RWPE2 (cell line): ENCODE measurements at regions not wholly inside any gene's neighbourhood (a gene's known extent, or its start where the extent isn't known, plus 50 kb on each side); places are given as distances from the start of the nearest gene placed in this dataset.

Source experiments
- ATAC-seq: fragments of 200-7000 bp; cut with Tn5 transposase; 3 replicates; pipeline ENCODE4 v1.9.1; 2021; ENCODE audit warnings: low read depth
- DNase-seq: peaks from one replicate; pipeline ENCODE4 v3.0.0-alpha.2; 2020; ENCODE audit warnings: low spot score
- H3K27ac ChIP-seq: fragments of 450-650 bp; 2 replicates; pipeline ENCODE4 v1.5.1; 2017; ENCODE audit warnings: mild to moderate bottlenecking; ENCODE audit not compliant: poor library complexity, severe bottlenecking
- H3K27me3 ChIP-seq: fragments of 250-450 bp; sonication (Bioruptor Pico); 2 replicates; pipeline ENCODE4 v1.5.1; 2021; ENCODE audit warnings: mild to moderate bottlenecking, moderate library complexity; ENCODE audit not compliant: insufficient read depth, poor library complexity, severe bottlenecking
- H3K36me3 ChIP-seq: fragments of 250-450 bp; sonication (Bioruptor Pico); 2 replicates; pipeline ENCODE4 v1.5.1; 2020; ENCODE audit warnings: low read depth, mild to moderate bottlenecking, moderate library complexity
- H3K4me1 ChIP-seq: fragments of 250-450 bp; sonication (Bioruptor Pico); 2 replicates; pipeline ENCODE4 v1.5.1; 2021; ENCODE audit warnings: mild to moderate bottlenecking, moderate library complexity; ENCODE audit not compliant: insufficient read depth, poor library complexity, severe bottlenecking
- H3K4me3 ChIP-seq: fragments of 250-450 bp; sonication (Bioruptor Pico); 2 replicates; pipeline ENCODE4 v1.5.1; 2021; ENCODE audit warnings: mild to moderate bottlenecking, moderate library complexity; ENCODE audit not compliant: severe bottlenecking
- H3K9me3 ChIP-seq: fragments of 250-450 bp; sonication (Bioruptor Pico); 2 replicates; pipeline ENCODE4 v1.5.1; 2021; ENCODE audit warnings: mild to moderate bottlenecking, moderate library complexity; ENCODE audit not compliant: severe bottlenecking
- CTCF ChIP-seq: fragments of 450-650 bp; IDR thresholded peaks from one replicate; pipeline ENCODE4 v1.5.1; 2017; ENCODE audit warnings: mild to moderate bottlenecking, moderate library complexity; ENCODE audit not compliant: poor library complexity, severe bottlenecking

- no peak overlapping the region for H3K27ac ChIP-seq
- H3K4me3 ChIP-seq = no peak overlapping the region
- no peaks in the 10 kb centered on the region for H3K4me1 ChIP-seq
- ATAC-seq (no peak), DNase-seq (no peak)
- H3K27me3 ChIP-seq = no peaks in the 10 kb centered on the region
- H3K9me3 ChIP-seq = no peaks in the 10 kb centered on the region
- H3K36me3 ChIP-seq = no peaks in the 10 kb centered on the region
- TF ChIP-seq CTCF = no peak
Observed at GRCh38 chr3:164514576-164514975, 563.7 kb downstream of the SI start.

- no peak overlapping the region for H3K4me3 ChIP-seq
- TF ChIP-seq CTCF = no peak
Observed at GRCh38 chr3:164507886-164508285, 570.4 kb downstream of the SI start.

GRCh38 chr3:164498917-164499316, 579.4 kb downstream of the SI start:
- Histone ChIP-seq H3K9me3 (no peaks in the 10 kb centered on the region), H3K4me1 (no peaks in the 10 kb centered on the region), H3K4me3 (no peak overlapping the region), H3K27me3 (peaks cover 4% of the 10 kb centered on the region), H3K36me3 (no peaks in the 10 kb centered on the region), H3K27ac (no peak overlapping the region)
- no peak for TF ChIP-seq CTCF
- no peak for DNase-seq
- no peak for ATAC-seq

More at GRCh38 chr3:164507886-164508285, 570.4 kb downstream of the SI start:
- Histone ChIP-seq H3K27me3 (no peaks in the 10 kb centered on the region), H3K9me3 (no peaks in the 10 kb centered on the region), H3K4me1 (no peaks in the 10 kb centered on the region), H3K36me3 (no peaks in the 10 kb centered on the region), H3K27ac (no peak overlapping the region)
- no peak for DNase-seq
- ATAC-seq = no peak

GRCh38 chr3:164488893-164489292, 589.4 kb downstream of the SI start:
- DNase-seq (no peak), ATAC-seq (no peak)
- no peaks in the 10 kb centered on the region for H3K4me1 ChIP-seq

GRCh38 chr3:164486150-164486549, 592.1 kb downstream of the SI start:
- ATAC-seq (no peak), DNase-seq (no peak)
- Histone ChIP-seq H3K4me1 (no peaks in the 10 kb centered on the region), H3K4me3 (no peak overlapping the region), H3K36me3 (no peaks in the 10 kb centered on the region), H3K27me3 (no peaks in the 10 kb centered on the region), H3K27ac (no peak overlapping the region), H3K9me3 (no peaks in the 10 kb centered on the region)
- no peak for TF ChIP-seq CTCF

More at GRCh38 chr3:164488893-164489292, 589.4 kb downstream of the SI start:
- Histone ChIP-seq H3K36me3 (no peaks in the 10 kb centered on the region), H3K27me3 (no peaks in the 10 kb centered on the region), H3K27ac (no peak overlapping the region), H3K9me3 (no peaks in the 10 kb centered on the region), H3K4me3 (no peak overlapping the region)
- no peak for TF ChIP-seq CTCF
